SK-N-SH treated with all-trans-retinoic acid at 6 μM for 48 hours (cell line): ENCODE measurements at regions not wholly inside any gene's neighbourhood (a gene's known extent, or its start where the extent isn't known, plus 50 kb on each side); places are given as distances from the start of the nearest gene placed in this dataset.

ENCODE experiments used
- ARNTL ChIP-seq: fragments of 450-650 bp; formaldehyde crosslinking; IDR thresholded peaks from 2 replicates; pipeline ENCODE4 v1.5.0; 2020; ENCODE audit warnings: low read depth, mild to moderate bottlenecking, moderate library complexity, borderline replicate concordance
- BACH2 ChIP-seq: fragments of 250-450 bp; sonication (Bioruptor Pico); IDR thresholded peaks from 2 replicates; pipeline ENCODE4 v1.9.0; 2021; ENCODE audit warnings: mild to moderate bottlenecking, borderline replicate concordance
- GLIS3 ChIP-seq: fragments of 250-450 bp; sonication (Bioruptor Pico); IDR thresholded peaks from 2 replicates; pipeline ENCODE4 v1.5.0; 2020; ENCODE audit warnings: mild to moderate bottlenecking, moderate library complexity
- ISL1 ChIP-seq: fragments of 250-450 bp; sonication (Bioruptor Pico); IDR thresholded peaks from 2 replicates; pipeline ENCODE4 v2.1.2; 2022; ENCODE audit warnings: mild to moderate bottlenecking, moderate library complexity
- PPARA ChIP-seq: fragments of 250-450 bp; sonication (Bioruptor Pico); IDR thresholded peaks from 2 replicates; pipeline ENCODE4 v1.5.0; 2020; ENCODE audit warnings: mild to moderate bottlenecking, borderline replicate concordance
- RARB ChIP-seq: fragments of 250-450 bp; sonication (Bioruptor Pico); IDR thresholded peaks from 2 replicates; pipeline ENCODE4 v1.8.0; 2021; ENCODE audit warnings: mild to moderate bottlenecking, moderate library complexity
- SNAI2 ChIP-seq: fragments of 250-450 bp; sonication (Bioruptor Pico); IDR thresholded peaks from 2 replicates; pipeline ENCODE4 v1.5.0; 2020; ENCODE audit warnings: mild to moderate bottlenecking, moderate library complexity
- TSHZ2 ChIP-seq: fragments of 250-450 bp; sonication (Bioruptor Pico); IDR thresholded peaks from 2 replicates; pipeline ENCODE4 v1.5.0; 2020; ENCODE audit warnings: mild to moderate bottlenecking, moderate library complexity
- ZFP3 ChIP-seq: fragments of 250-450 bp; sonication (Bioruptor Pico); IDR thresholded peaks from 2 replicates; pipeline ENCODE4 v1.5.0; 2020; ENCODE audit warnings: mild to moderate bottlenecking, moderate library complexity
- ZFP30 ChIP-seq: fragments of 450-650 bp; formaldehyde crosslinking; IDR thresholded peaks from 2 replicates; pipeline ENCODE4 v1.5.0; 2022; ENCODE audit warnings: mild to moderate bottlenecking, moderate library complexity
- TF ChIP-seq, protein P1 (sequence below): fragments of 250-450 bp; sonication (Bioruptor Pico); IDR thresholded peaks from 2 replicates; pipeline ENCODE4 v1.5.1; 2020; ENCODE audit warnings: low read depth, mild to moderate bottlenecking, moderate library complexity
- TF ChIP-seq, protein P2 (sequence below): fragments of 250-450 bp; sonication (Bioruptor Pico); IDR thresholded peaks from 2 replicates; pipeline ENCODE4 v1.8.0; 2020; ENCODE audit warnings: mild to moderate bottlenecking, moderate library complexity, borderline replicate concordance

DNA sequence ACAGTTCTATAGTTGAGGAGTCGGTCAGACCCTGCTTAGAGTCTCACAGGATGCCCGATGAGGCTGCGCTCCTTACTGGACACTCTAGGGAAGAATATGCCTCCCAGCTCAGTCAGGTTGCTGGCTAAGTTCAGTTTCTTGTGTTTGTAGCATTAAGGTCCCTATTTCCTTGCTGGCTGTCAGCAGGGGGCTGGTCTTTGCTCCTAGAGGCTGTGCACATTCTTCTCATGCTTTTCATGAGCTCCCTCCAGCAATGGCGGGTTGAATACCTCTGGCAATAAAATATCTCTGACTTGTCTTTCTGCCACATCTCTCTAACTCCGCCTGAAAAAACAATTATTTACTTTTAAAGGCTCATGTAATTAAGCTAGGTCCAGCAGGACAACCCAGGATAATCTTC is 79.4 kb upstream of the DNAJC10 start:
- no peak for TF ChIP-seq ZFP30 (CRISPR knock-in tag)
- TF ChIP-seq, protein P1, sequence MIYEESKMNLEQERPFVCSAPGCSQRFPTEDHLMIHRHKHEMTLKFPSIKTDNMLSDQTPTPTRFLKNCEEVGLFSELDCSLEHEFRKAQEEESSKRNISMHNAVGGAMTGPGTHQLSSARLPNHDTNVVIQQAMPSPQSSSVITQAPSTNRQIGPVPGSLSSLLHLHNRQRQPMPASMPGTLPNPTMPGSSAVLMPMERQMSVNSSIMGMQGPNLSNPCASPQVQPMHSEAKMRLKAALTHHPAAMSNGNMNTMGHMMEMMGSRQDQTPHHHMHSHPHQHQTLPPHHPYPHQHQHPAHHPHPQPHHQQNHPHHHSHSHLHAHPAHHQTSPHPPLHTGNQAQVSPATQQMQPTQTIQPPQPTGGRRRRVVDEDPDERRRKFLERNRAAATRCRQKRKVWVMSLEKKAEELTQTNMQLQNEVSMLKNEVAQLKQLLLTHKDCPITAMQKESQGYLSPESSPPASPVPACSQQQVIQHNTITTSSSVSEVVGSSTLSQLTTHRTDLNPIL (CRISPR knock-in tag) = no peak
- TF ChIP-seq TSHZ2 (CRISPR knock-in tag) = no peak
- no peak for TF ChIP-seq BACH2 (CRISPR knock-in tag)
- TF ChIP-seq, protein P2, sequence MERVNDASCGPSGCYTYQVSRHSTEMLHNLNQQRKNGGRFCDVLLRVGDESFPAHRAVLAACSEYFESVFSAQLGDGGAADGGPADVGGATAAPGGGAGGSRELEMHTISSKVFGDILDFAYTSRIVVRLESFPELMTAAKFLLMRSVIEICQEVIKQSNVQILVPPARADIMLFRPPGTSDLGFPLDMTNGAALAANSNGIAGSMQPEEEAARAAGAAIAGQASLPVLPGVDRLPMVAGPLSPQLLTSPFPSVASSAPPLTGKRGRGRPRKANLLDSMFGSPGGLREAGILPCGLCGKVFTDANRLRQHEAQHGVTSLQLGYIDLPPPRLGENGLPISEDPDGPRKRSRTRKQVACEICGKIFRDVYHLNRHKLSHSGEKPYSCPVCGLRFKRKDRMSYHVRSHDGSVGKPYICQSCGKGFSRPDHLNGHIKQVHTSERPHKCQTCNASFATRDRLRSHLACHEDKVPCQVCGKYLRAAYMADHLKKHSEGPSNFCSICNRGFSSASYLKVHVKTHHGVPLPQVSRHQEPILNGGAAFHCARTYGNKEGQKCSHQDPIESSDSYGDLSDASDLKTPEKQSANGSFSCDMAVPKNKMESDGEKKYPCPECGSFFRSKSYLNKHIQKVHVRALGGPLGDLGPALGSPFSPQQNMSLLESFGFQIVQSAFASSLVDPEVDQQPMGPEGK = no peak
- no peak for TF ChIP-seq SNAI2 (CRISPR knock-in tag)
- TF ChIP-seq RARB (CRISPR knock-in tag) = no peak
- no peak for TF ChIP-seq PPARA (CRISPR knock-in tag)
- TF ChIP-seq ARNTL (CRISPR knock-in tag) = no peak
- TF ChIP-seq ZFP3 = no peak
- TF ChIP-seq ISL1 (CRISPR knock-in tag) = no peak
- TF ChIP-seq GLIS3 (CRISPR knock-in tag) = no peak
